GM18870 (cell line): ENCODE measurements at regions not wholly inside any gene's neighbourhood (a gene's known extent, or its start where the extent isn't known, plus 50 kb on each side); places are given as distances from the start of the nearest gene placed in this dataset.

ENCODE experiments used
- ATAC-seq: cut with Tn5 transposase; IDR thresholded peaks from one replicate; pipeline ENCODE4 v1.9.1; 2021; ENCODE audit warnings: moderate library complexity; ENCODE audit not compliant: unreplicated experiment

- no peak for ATAC-seq
These were observed 211.8 kb downstream of the SLC7A11 start for GRCh38 chr4:138030375-138030774.

- ATAC-seq = no peak
These were observed 213.2 kb downstream of the SLC7A11 start for GRCh38 chr4:138028923-138029322.

GRCh38 chr4:138021139-138021830, 220.9 kb downstream of the SLC7A11 start:
- ATAC-seq = no peak

GRCh38 chr4:138014590-138015288, 227.4 kb downstream of the SLC7A11 start:
- ATAC-seq = no peak

- no peak for ATAC-seq
These were observed 228.5 kb downstream of the SLC7A11 start for GRCh38 chr4:138013625-138014024.

GRCh38 chr4:138010639-138011038, 231.5 kb downstream of the SLC7A11 start:
- ATAC-seq = peak; percentile 92

GRCh38 chr4:138007572-138007971, 234.6 kb downstream of the SLC7A11 start:
- no peak for ATAC-seq

GRCh38 chr4:138005486-138005885, 236.7 kb downstream of the SLC7A11 start:
- ATAC-seq = no peak

- peak; percentile 99 for ATAC-seq
These were observed 238.9 kb downstream of the SLC7A11 start for GRCh38 chr4:138003248-138003647.

- no peak for ATAC-seq
These were observed 243.3 kb downstream of the SLC7A11 start for GRCh38 chr4:137998666-137999429.

- no peak for ATAC-seq
These were observed 244.7 kb downstream of the SLC7A11 start for GRCh38 chr4:137997496-137997895.

- no peak for ATAC-seq
These were observed 247.3 kb downstream of the SLC7A11 start for GRCh38 chr4:137994853-137995252.

GRCh38 chr4:137993232-137993631, 248.9 kb downstream of the SLC7A11 start:
- ATAC-seq = no peak

- ATAC-seq = no peak
These were observed 260.9 kb downstream of the SLC7A11 start for GRCh38 chr4:137981277-137981676.

- ATAC-seq = no peak
These were observed 261.5 kb downstream of the SLC7A11 start for GRCh38 chr4:137980641-137981040.

- no peak for ATAC-seq
These were observed 262.2 kb downstream of the SLC7A11 start for GRCh38 chr4:137979938-137980337.

- ATAC-seq = no peak
These were observed 273.0 kb downstream of the SLC7A11 start for GRCh38 chr4:137968956-137969678.

- no peak for ATAC-seq
These were observed 274.5 kb downstream of the SLC7A11 start for GRCh38 chr4:137967480-137968190.

- ATAC-seq = no peak
These were observed 275.6 kb downstream of the SLC7A11 start for GRCh38 chr4:137966504-137966903.

GRCh38 chr4:137961051-137961438, 281.1 kb downstream of the SLC7A11 start:
- no peak for ATAC-seq
